Epithelial cell of esophagus (primary cell): ENCODE measurements at regions not wholly inside any gene's neighbourhood (a gene's known extent, or its start where the extent isn't known, plus 50 kb on each side); places are given as distances from the start of the nearest gene placed in this dataset.

Experiments
- DNase-seq: peaks from one replicate; pipeline ENCODE4 v3.0.0; 2010; ENCODE audit warnings: low read depth
- H3K4me3 ChIP-seq: 2 replicates; pipeline ENCODE4 v1.5.1; 2011; ENCODE audit warnings: mild to moderate bottlenecking, low read length, control low read depth
- CTCF ChIP-seq: IDR thresholded peaks from 2 replicates; pipeline ENCODE4 v1.5.1; 2011; ENCODE audit warnings: low read depth, mild to moderate bottlenecking, low read length, control low read depth, inconsistent platforms; ENCODE audit not compliant: insufficient read depth; ENCODE audit errors: missing control alignments

GRCh38 chrX:16457239-16457638 is 192.7 kb upstream of the S100G start:
- no peak for DNase-seq
- TF ChIP-seq CTCF, result no peak
- H3K4me3 ChIP-seq, result no peak overlapping the region

- no peak for TF ChIP-seq CTCF
- H3K4me3 ChIP-seq, result no peak overlapping the region
- no peak for DNase-seq
Measured at GRCh38 chrX:16458208-16458607, 191.8 kb upstream of the S100G start.

- no peak for TF ChIP-seq CTCF
- H3K4me3 ChIP-seq, result no peak overlapping the region
- DNase-seq, result no peak
Measured at GRCh38 chrX:16459008-16459407, 190.9 kb upstream of the S100G start.

GRCh38 chrX:16461968-16462367 is 188.0 kb upstream of the S100G start:
- DNase-seq, result no peak
- no peak for TF ChIP-seq CTCF
- H3K4me3 ChIP-seq, result no peak overlapping the region

GRCh38 chrX:16462912-16463311 is 187.0 kb upstream of the S100G start:
- no peak for DNase-seq
- H3K4me3 ChIP-seq, result no peak overlapping the region
- TF ChIP-seq CTCF, result no peak

- no peak overlapping the region for H3K4me3 ChIP-seq
- no peak for TF ChIP-seq CTCF
- no peak for DNase-seq
Measured at GRCh38 chrX:16464369-16464768, 185.6 kb upstream of the S100G start.

- peak; percentile 15 for DNase-seq
- H3K4me3 ChIP-seq, result no peak overlapping the region
- no peak for TF ChIP-seq CTCF
Measured at GRCh38 chrX:16465081-16465876, 184.7 kb upstream of the S100G start.
